Esophagus muscularis mucosa (tissue), 4 donors: ENCODE measurements at regions not wholly inside any gene's neighbourhood (a gene's known extent, or its start where the extent isn't known, plus 50 kb on each side); places are given as distances from the start of the nearest gene placed in this dataset.

Experiments used
- DNase-seq: peaks from one replicate; pipeline ENCODE4 v3.0.0-alpha.2; 2017; ENCODE audit errors: extremely low spot score
- H3K27ac ChIP-seq, 4 donors: fragments of 200-600 bp; sonication (generic); replicated peaks in 1 of 4; 1 replicate in 3 of 4; 2 replicates in 1 of 4; pipeline ENCODE4 v1.5.1; 2016 to 2019; ENCODE audit warnings: mild to moderate bottlenecking in 1 of 4
- H3K27me3 ChIP-seq, 4 donors: fragments of 200-600 bp; sonication (generic); one replicate each; pipeline versions ENCODE4 v1.5.1 to v1.6.0; 2016 to 2019
- H3K36me3 ChIP-seq, 4 donors: fragments of 200-600 bp; sonication (generic); one replicate each; pipeline ENCODE4 v1.5.1; 2016 to 2019
- H3K4me1 ChIP-seq, 4 donors: fragments of 200-600 bp; sonication (generic); one replicate each; pipeline ENCODE4 v1.5.1; 2016 to 2019
- H3K4me3 ChIP-seq, 4 donors: fragments of 200-600 bp; sonication (generic); 1 replicate in 2 of 4; 2 replicates in 2 of 4; pipeline ENCODE4 v1.5.1; 2016 to 2019; ENCODE audit warnings: mild to moderate bottlenecking in 4 of 4, moderate library complexity in 1 of 4
- H3K9me3 ChIP-seq, 4 donors: fragments of 200-600 bp; sonication (generic); 1 replicate in 3 of 4; 2 replicates in 1 of 4; pipeline ENCODE4 v1.5.1; 2016 to 2019
- EP300 ChIP-seq: sonication (generic); formaldehyde crosslinking; IDR thresholded peaks from one replicate; pipeline ENCODE4 v1.6.1; 2017; ENCODE audit warnings: antibody characterized with exemption
- POLR2A ChIP-seq: fragments of 450-650 bp; IDR thresholded peaks from one replicate; pipeline ENCODE4 v1.6.1; 2017; ENCODE audit warnings: antibody characterized with exemption, moderate library complexity, mild to moderate bottlenecking, low read depth
- POLR2AphosphoS5 ChIP-seq, 2 donors: sonication (generic); formaldehyde crosslinking; IDR thresholded peaks; one replicate each; pipeline ENCODE4 v1.6.1; 2017; ENCODE audit warnings: antibody characterized with exemption in 2 of 2
- WGBS: methylation state at CpG from one replicate; pipeline ENCODE4 v1.1.5; 2018; 5-methylcytosine and 5-hydroxymethylcytosine counted together
- intact Hi-C: fragments of 100-400 bp; cut with DNase I; formaldehyde crosslinking; loops from one replicate; pipeline ENCODE4 v1.15.1; 2023
- TF ChIP-seq, protein P1 (sequence below), 3 experiments: fragments of 200-600 bp in 2 of 3; fragments of 450-650 bp in 1 of 3; sonication (generic) in 2 of 3; IDR thresholded peaks; one replicate each; pipeline ENCODE4 v1.5.1; 2017 to 2019; ENCODE audit warnings: antibody characterized with exemption in 3 of 3, mild to moderate bottlenecking in 2 of 3, moderate library complexity in 1 of 3

DNA sequence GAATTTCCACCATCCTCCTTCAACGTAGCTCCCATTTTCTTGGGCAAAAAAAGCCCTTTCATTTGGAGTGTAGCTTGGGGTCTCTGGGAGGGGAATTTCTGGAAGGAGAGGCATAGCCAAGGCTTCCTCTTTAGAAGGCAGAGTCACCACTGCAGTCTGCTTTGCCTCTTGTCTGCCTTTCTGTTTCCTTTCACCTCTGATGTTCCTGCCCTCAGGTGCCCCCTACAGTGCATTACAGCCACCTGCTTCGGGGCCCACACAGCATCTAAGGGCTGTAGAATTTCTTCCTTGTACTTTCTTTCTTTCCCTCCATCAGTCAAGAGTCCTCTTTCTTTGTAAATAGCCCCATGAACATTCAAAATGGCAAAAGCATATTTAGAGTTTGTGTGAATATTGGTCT lies 1313.9 kb downstream of the TMEM121 start:
- H3K4me1 ChIP-seq: no peaks in the 10 kb centered on the region
- H3K27ac ChIP-seq: no peak overlapping the region
- H3K27me3 ChIP-seq: peaks cover 0 to 51% (median 0%) of the 10 kb centered on the region in 4 donors
- DNase-seq: no peak
- no peaks in the 10 kb centered on the region for H3K9me3 ChIP-seq
- H3K4me3 ChIP-seq: no peak overlapping the region
- intact Hi-C loops: no loop called here
- no peak for TF ChIP-seq POLR2AphosphoS5 (IDR thresholded peaks at IDR 0.05)
- TF ChIP-seq, protein P1, sequence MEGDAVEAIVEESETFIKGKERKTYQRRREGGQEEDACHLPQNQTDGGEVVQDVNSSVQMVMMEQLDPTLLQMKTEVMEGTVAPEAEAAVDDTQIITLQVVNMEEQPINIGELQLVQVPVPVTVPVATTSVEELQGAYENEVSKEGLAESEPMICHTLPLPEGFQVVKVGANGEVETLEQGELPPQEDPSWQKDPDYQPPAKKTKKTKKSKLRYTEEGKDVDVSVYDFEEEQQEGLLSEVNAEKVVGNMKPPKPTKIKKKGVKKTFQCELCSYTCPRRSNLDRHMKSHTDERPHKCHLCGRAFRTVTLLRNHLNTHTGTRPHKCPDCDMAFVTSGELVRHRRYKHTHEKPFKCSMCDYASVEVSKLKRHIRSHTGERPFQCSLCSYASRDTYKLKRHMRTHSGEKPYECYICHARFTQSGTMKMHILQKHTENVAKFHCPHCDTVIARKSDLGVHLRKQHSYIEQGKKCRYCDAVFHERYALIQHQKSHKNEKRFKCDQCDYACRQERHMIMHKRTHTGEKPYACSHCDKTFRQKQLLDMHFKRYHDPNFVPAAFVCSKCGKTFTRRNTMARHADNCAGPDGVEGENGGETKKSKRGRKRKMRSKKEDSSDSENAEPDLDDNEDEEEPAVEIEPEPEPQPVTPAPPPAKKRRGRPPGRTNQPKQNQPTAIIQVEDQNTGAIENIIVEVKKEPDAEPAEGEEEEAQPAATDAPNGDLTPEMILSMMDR (IDR thresholded peaks at IDR 0.05): no peak
- no peak for TF ChIP-seq POLR2A
- TF ChIP-seq EP300: no peak
- H3K36me3 ChIP-seq: no peaks in the 10 kb centered on the region
- 51% methylated on average over 2 of the region's 2 CpGs for WGBS

DNA sequence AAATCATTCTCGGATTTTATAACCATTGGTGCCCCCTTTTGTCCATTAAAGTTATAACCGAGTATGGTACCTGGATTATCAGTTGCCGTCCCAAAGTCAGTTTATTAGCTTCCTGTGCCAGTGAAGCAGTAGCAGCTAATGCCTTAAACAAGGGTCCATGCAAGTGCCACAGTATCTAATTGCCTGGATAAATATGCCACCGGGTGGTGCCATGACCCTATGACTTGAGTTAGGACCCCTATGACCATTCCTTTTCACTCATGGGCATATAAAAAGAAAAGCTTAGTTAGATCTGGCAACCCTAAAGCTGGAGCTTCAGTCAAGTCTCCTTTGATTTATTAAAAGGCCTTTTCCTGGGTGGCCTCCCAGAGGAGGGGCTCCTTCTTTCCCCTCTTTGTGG lies 1314.6 kb downstream of the TMEM121 start:
- no peak overlapping the region for H3K4me3 ChIP-seq
- no peaks in the 10 kb centered on the region for H3K36me3 ChIP-seq
- intact Hi-C loops: no loop called here
- TF ChIP-seq, protein P1 (IDR thresholded peaks at IDR 0.05): no peak
- H3K9me3 ChIP-seq: no peaks in the 10 kb centered on the region
- no peak overlapping the region for H3K27ac ChIP-seq
- peaks cover 0 to 53% (median 0%) of the 10 kb centered on the region in 4 donors for H3K27me3 ChIP-seq
- no peak for DNase-seq
- 93% methylated on average over 4 of the region's 4 CpGs for WGBS
- peaks cover 0 to 3% (median 0%) of the 10 kb centered on the region in 4 donors for H3K4me1 ChIP-seq

DNA sequence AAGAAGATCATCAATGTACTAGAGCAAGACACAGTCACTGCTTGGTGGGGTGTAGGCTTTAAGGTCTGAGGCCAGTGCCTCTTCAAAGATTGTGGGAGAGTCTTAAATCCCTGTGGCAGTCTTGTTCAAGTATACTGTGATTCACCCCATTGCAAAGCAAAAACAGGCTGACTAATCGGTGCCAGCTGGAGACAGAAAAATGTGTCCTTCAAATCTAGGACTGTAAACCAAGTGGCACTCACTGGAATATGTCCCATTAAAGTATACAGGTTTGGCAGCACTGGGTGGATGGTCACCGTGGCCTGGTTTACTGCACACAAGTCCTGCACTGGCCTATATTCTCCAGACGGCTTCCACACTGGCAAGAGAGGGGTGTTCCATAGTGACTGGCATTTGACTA lies 1315.3 kb downstream of the TMEM121 start:
- 78% methylated on average over 3 of the region's 3 CpGs for WGBS
- Histone ChIP-seq H3K4me3 (no peak overlapping the region), H3K9me3 (no peaks in the 10 kb centered on the region), H3K4me1 (peaks cover 0 to 3% (median 0%) of the 10 kb centered on the region in 4 donors), H3K27me3 (peaks cover 0 to 53% (median 0%) of the 10 kb centered on the region in 4 donors), H3K27ac (no peak overlapping the region), H3K36me3 (no peaks in the 10 kb centered on the region)
- no peak for TF ChIP-seq POLR2AphosphoS5 (IDR thresholded peaks at IDR 0.05)
- TF ChIP-seq POLR2A: no peak
- TF ChIP-seq EP300: no peak
- TF ChIP-seq, protein P1 (IDR thresholded peaks at IDR 0.05): no peak
- no peak for DNase-seq
- intact Hi-C loops: no loop called here

DNA sequence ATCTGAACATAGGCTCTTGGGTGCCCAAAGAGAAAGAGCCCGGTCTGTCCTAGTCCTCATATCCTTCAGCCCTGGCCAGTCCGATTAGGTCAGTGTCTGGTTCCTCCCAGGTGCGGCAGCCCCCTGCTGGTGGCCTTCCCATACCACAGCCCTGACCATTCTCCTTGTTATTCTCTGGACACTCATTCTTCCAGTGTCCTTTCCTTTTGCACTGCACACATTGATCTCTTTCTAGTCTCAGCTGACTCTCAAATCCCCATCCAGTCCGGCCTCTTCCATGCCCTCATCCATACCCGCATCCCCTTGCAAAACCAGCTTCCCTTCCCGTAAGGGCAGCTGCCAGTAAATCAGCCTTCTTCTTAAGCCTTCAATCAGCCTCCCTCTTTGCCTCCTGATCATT lies 1316.3 kb downstream of the TMEM121 start:
- Histone ChIP-seq H3K4me1 (peaks cover 0 to 3% (median 0%) of the 10 kb centered on the region in 4 donors), H3K27ac (no peak overlapping the region), H3K36me3 (no peaks in the 10 kb centered on the region), H3K27me3 (peaks cover 0 to 47% (median 0%) of the 10 kb centered on the region in 4 donors), H3K9me3 (no peaks in the 10 kb centered on the region), H3K4me3 (no peak overlapping the region)
- DNase-seq: no peak
- intact Hi-C loops: no loop called here
- TF ChIP-seq POLR2A: no peak
- TF ChIP-seq, protein P1 (IDR thresholded peaks at IDR 0.05): peak in 1 of 3 experiments; percentile 4
- WGBS: 79% methylated on average over 6 of the region's 6 CpGs

DNA sequence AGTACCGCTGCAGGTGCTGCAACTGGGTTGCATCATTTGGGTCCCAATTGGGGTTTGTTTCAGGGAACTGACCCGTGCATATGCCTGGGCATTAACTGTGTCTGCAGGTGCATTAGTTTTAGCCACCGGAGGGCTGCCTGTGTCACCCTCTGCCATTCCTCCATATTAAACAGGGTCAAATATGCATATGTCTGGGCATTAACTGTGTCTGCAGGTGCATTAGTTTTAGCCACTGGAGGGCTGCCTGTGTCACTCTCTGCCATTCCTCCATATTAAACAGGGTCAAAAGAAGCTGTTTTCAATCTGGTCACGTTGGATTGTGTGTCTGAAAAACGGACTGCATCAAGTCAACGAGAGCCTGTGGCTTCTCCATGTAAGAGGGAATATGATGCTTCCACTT lies 1317.0 kb downstream of the TMEM121 start:
- peaks cover 0 to 40% (median 0%) of the 10 kb centered on the region in 4 donors for H3K27me3 ChIP-seq
- H3K9me3 ChIP-seq: no peaks in the 10 kb centered on the region
- 62% methylated on average over 6 of the region's 6 CpGs for WGBS
- H3K27ac ChIP-seq: no peak overlapping the region
- DNase-seq: no peak
- H3K4me1 ChIP-seq: peaks cover 0 to 3% (median 0%) of the 10 kb centered on the region in 4 donors
- H3K4me3 ChIP-seq: peak overlapping the region in 1 of 4 donors; percentile 38
- intact Hi-C loops: no loop called here
- no peaks in the 10 kb centered on the region for H3K36me3 ChIP-seq
- TF ChIP-seq POLR2AphosphoS5 (IDR thresholded peaks at IDR 0.05) (no peak), POLR2A (no peak), EP300 (no peak)
- TF ChIP-seq, protein P1 (IDR thresholded peaks at IDR 0.05): no peak
